ENCODE measurements at regions not wholly inside any gene's neighbourhood (a gene's known extent, or its start where the extent isn't known, plus 50 kb on each side); places are given as distances from the start of the nearest gene placed in this dataset.

GRCh38 chr2:8088810-8089209, 593.0 kb upstream of the ID2 start:
- no peaks in the 10 kb centered on the region for H3K79me2 ChIP-seq (ENCODE audit: control insufficient read depth, low read length)
- peaks cover 6% of the 10 kb centered on the region; the same call in 1 of the 2 replicates for H3K4me1 ChIP-seq (ENCODE audit: control insufficient read depth, low read length)
- no peaks in the 10 kb centered on the region for H3K9me2 ChIP-seq (replicated peaks; ENCODE audit: control insufficient read depth, low read length)
- H3K36me3 ChIP-seq (ENCODE audit: control insufficient read depth, low read length), result no peaks in the 10 kb centered on the region
- no peaks in the 10 kb centered on the region for H4K20me1 ChIP-seq (ENCODE audit: control insufficient read depth, insufficient read depth, low read depth, low read length)
- H3K4me2 ChIP-seq (ENCODE audit: low read length), result no peak overlapping the region
- no peak for TF ChIP-seq EZH2phosphoT487 (IDR thresholded peaks at IDR 0.05; ENCODE audit: borderline replicate concordance, low read length)
- no peak for TF ChIP-seq CTCF (IDR thresholded peaks at IDR 0.05; ENCODE audit: low read depth, low read length, poor library complexity, severe bottlenecking)
- no peaks in the 10 kb centered on the region; the same call in 1 of the 2 replicates for H3K9me3 ChIP-seq (ENCODE audit: control insufficient read depth, insufficient read depth, low read length)
- no peak overlapping the region for H3K4me3 ChIP-seq (ENCODE audit: low read length)
- H3K27me3 ChIP-seq (ENCODE audit: control insufficient read depth, low read length), result no peaks in the 10 kb centered on the region
- no peaks in the 10 kb centered on the region for H3F3A ChIP-seq (ENCODE audit: control insufficient read depth, insufficient read depth)
- no peak overlapping the region for H3K27ac ChIP-seq (ENCODE audit: low read depth, low read length)

DNA sequence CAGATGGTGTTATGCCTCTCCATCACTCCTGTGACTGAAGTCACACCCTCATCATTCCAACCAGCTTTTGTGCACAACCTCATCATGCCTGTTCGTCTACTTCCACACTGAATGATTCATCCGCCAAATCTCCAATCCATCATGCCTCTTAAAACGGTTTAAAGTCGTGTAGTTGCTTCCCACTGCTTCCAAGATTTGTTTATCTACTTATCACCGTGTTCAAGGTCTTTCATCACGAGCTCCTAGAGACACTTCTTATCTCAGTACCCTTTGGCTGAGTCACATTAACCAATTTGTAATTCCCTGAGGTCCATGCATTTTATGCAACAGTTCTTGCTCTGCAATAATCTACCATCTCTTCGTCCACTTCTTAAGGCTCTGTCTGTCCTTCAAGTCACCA, 592.3 kb upstream of the ID2 start:
- no peak for TF ChIP-seq CTCF (IDR thresholded peaks at IDR 0.05; ENCODE audit: low read depth, low read length, poor library complexity, severe bottlenecking)
- no peak for TF ChIP-seq EZH2phosphoT487 (IDR thresholded peaks at IDR 0.05; ENCODE audit: borderline replicate concordance, low read length)
- H3K4me3 ChIP-seq (ENCODE audit: low read length), result no peak overlapping the region
- H4K20me1 ChIP-seq (ENCODE audit: control insufficient read depth, insufficient read depth, low read depth, low read length), result no peaks in the 10 kb centered on the region
- no peak overlapping the region for H3K4me2 ChIP-seq (ENCODE audit: low read length)
- H3K4me1 ChIP-seq (ENCODE audit: control insufficient read depth, low read length), result peaks cover 6% of the 10 kb centered on the region; the same call in 1 of the 2 replicates
- no peaks in the 10 kb centered on the region for H3F3A ChIP-seq (ENCODE audit: control insufficient read depth, insufficient read depth)
- H3K9me2 ChIP-seq (replicated peaks; ENCODE audit: control insufficient read depth, low read length), result no peaks in the 10 kb centered on the region
- H3K27ac ChIP-seq (ENCODE audit: low read depth, low read length), result no peak overlapping the region
- no peaks in the 10 kb centered on the region for H3K27me3 ChIP-seq (ENCODE audit: control insufficient read depth, low read length)
- no peaks in the 10 kb centered on the region; the same call in 1 of the 2 replicates for H3K9me3 ChIP-seq (ENCODE audit: control insufficient read depth, insufficient read depth, low read length)
- H3K36me3 ChIP-seq (ENCODE audit: control insufficient read depth, low read length), result no peaks in the 10 kb centered on the region
- H3K79me2 ChIP-seq (ENCODE audit: control insufficient read depth, low read length), result no peaks in the 10 kb centered on the region

GRCh38 chr2:8090748-8091700, 590.8 kb upstream of the ID2 start:
- Histone ChIP-seq H3K4me2 (ENCODE audit: low read length) (no peak overlapping the region), H3K36me3 (ENCODE audit: control insufficient read depth, low read length) (no peaks in the 10 kb centered on the region), H3K9me3 (ENCODE audit: control insufficient read depth, insufficient read depth, low read length) (no peaks in the 10 kb centered on the region; the same call in 1 of the 2 replicates), H3K27me3 (ENCODE audit: control insufficient read depth, low read length) (no peaks in the 10 kb centered on the region), H3K9me2 (replicated peaks; ENCODE audit: control insufficient read depth, low read length) (no peaks in the 10 kb centered on the region), H3K4me3 (ENCODE audit: low read length) (no peak overlapping the region), H3K27ac (ENCODE audit: low read depth, low read length) (no peak overlapping the region), H3K4me1 (ENCODE audit: control insufficient read depth, low read length) (peaks cover 6% of the 10 kb centered on the region; the same call in 1 of the 2 replicates), H4K20me1 (ENCODE audit: control insufficient read depth, insufficient read depth, low read depth, low read length) (no peaks in the 10 kb centered on the region), H3F3A (ENCODE audit: control insufficient read depth, insufficient read depth) (no peaks in the 10 kb centered on the region), H3K79me2 (ENCODE audit: control insufficient read depth, low read length) (no peaks in the 10 kb centered on the region)
- TF ChIP-seq EZH2phosphoT487 (IDR thresholded peaks at IDR 0.05; ENCODE audit: borderline replicate concordance, low read length), result no peak
- no peak for TF ChIP-seq CTCF (IDR thresholded peaks at IDR 0.05; ENCODE audit: low read depth, low read length, poor library complexity, severe bottlenecking)

Data from DOHH2 (cell line).